GM12892 (cell line): ENCODE measurements at regions not wholly inside any gene's neighbourhood (a gene's known extent, or its start where the extent isn't known, plus 50 kb on each side); places are given as distances from the start of the nearest gene placed in this dataset.

Experiments
- POLR2A ChIP-seq: IDR thresholded peaks from 2 replicates; pipeline ENCODE4 v1.6.1; 2011; ENCODE audit warnings: low read depth, low read length, control low read depth
- POLR2AphosphoS5 ChIP-seq: IDR thresholded peaks from 2 replicates; pipeline ENCODE4 v1.6.1; 2011; ENCODE audit warnings: low read depth, low read length, control low read depth
- TAF1 ChIP-seq: IDR thresholded peaks from 2 replicates; pipeline ENCODE4 v1.6.1; 2011; ENCODE audit warnings: low read depth, mild to moderate bottlenecking, control low read depth, low read length, borderline replicate concordance

- TF ChIP-seq POLR2AphosphoS5 (no peak), POLR2A (no peak), TAF1 (no peak)
These were observed 260.4 kb upstream of the VEPH1 start for GRCh38 chr3:157763644-157764043.
